ENCODE measurements at regions not wholly inside any gene's neighbourhood (a gene's known extent, or its start where the extent isn't known, plus 50 kb on each side); places are given as distances from the start of the nearest gene placed in this dataset.

DNA sequence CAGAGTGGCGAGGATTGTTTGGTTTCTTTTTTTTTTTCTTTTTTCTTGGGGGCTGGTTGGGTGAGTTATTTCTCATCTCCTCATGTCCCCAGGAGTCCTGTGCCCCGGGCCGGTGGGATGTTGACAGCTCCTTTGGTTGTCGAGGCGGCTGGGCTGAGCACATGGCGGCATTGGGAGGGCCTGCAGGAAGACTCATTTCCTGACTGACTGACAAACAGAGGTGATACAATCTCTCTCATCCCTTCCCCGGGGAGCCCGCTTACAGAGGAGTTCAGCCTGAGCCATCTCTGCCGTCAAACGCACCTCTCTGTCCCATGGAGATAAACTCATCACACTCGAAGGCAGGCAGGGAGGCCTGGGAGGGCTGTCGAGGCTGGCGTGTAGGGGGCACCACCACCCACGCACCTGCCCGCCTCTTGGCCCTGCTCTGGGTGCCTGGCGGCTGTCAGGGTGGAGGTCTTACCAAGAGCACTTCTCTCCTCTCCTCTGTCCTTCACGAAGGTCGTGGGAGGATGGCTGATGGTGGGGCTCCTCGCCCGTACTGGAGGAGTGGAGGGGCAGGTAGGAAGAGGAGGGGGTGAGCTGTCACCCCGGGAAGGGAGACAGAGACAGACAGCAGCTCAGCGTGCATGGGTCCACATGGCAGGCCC is 60.0 kb upstream of the NECTIN1 start:
- no peak overlapping the region for H3K4me3 ChIP-seq (replicated peaks; ENCODE audit: low read depth, low read length)
- no peak for DNase-seq (ENCODE audit: extremely low read depth, low read depth)
- no peak for TF ChIP-seq CTCF (IDR thresholded peaks at IDR 0.05; ENCODE audit: low read depth, low read length, missing control alignments)

DNA sequence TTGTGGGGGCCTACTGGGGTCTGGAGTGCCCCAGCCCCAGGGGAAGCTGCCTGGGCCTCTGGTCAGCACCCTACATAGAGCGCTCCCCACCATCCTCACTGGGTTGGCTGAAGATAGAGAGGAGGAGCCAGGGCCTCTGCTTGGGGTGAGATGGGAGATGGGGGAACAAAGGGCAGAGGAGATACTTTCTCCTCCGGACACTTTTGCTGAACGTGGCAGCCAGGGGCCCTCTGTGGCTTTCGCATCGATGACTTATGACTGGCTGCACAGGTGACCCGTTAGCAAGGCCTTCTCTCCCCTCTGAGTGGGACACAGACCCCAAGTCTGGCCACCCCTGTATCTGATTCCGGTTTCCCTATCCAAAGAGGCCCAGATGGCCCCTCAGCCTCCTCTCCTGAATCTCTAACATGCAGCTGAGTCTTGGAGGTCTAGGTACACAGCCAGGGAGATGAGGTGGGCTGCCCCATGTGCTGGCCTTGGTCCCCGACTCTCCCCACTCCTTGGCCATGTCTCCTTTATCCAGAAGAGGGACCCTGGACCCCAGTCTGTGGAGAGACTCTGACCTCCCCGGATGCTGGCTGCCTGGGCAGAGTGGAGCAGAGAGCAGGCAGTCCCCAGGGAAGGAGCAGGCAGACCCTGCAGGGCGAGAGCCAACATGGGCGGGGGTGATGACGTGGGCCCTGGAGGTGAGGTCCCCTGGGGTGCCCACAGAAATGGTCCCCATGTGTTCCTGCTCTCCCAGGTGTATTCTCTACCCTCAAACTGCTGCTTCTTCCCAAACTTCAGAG is 59.3 kb upstream of the NECTIN1 start:
- H3K4me3 ChIP-seq (replicated peaks; ENCODE audit: low read depth, low read length) = no peak overlapping the region
- DNase-seq (ENCODE audit: extremely low read depth, low read depth) = no peak

DNA sequence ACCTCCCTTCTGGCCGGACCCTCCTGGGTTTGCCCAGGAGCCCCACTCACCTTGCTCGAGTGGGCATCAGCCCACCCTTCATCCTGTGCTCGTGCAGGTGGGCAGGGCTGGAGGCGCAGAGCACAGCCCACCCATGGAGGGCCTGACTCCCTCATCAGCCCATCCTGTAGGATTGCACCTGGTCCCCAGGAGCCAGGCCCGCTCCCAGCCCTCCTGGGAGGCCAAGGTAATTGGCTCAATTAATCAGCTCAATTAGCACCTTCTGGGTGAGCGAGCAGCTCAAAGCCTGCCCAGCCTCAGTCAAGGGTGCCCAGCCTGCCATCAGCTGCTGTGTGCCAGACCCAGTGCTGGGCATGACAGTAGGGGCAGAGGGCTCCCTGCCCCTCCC is 58.1 kb upstream of the NECTIN1 start:
- no peak for TF ChIP-seq CTCF (IDR thresholded peaks at IDR 0.05; ENCODE audit: low read depth, low read length, missing control alignments)
- H3K4me3 ChIP-seq (replicated peaks; ENCODE audit: low read depth, low read length) = no peak overlapping the region
- DNase-seq (ENCODE audit: extremely low read depth, low read depth) = no peak

More for the DNA sequence above, 59.3 kb upstream of the NECTIN1 start:
- no peak for TF ChIP-seq CTCF (IDR thresholded peaks at IDR 0.05; ENCODE audit: low read depth, low read length, missing control alignments)

DNA sequence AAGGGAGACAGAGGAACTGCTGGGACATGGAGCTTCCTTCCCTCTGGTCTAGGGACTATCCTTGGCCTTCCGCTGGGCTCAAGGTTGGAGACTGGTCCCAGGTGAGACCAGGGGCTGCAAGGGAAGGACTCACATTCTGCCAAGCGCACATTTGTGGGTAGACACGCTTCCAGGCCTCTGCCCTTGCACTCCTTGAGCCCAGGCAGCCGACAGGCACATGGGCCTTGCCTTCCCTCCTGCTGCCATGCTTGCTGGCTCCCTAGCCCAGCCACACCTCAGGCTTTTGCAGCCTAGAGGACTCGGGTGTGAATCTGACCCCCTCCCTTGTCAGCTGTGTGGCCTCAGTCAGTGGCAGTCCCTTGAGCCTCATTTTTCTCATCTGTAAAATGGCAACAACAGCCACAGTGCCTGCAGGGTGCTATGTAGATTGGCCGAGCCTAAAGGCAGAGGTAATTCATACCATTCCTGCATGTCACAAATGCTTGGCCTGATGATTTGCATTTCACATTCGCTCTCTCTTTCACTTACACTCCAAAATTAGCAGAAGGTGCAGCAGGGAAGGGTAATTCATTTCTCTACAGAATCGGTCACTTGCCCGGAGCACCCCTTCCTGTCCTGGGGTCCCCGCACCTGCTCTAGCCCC is 57.6 kb upstream of the NECTIN1 start:
- no peak for DNase-seq (ENCODE audit: extremely low read depth, low read depth)
- H3K4me3 ChIP-seq (replicated peaks; ENCODE audit: low read depth, low read length) = no peak overlapping the region
- no peak for TF ChIP-seq CTCF (IDR thresholded peaks at IDR 0.05; ENCODE audit: low read depth, low read length, missing control alignments)

GRCh38 chr11:119785131-119785530 is 56.1 kb upstream of the NECTIN1 start:
- no peak overlapping the region for H3K4me3 ChIP-seq (replicated peaks; ENCODE audit: low read depth, low read length)
- no peak for TF ChIP-seq CTCF (IDR thresholded peaks at IDR 0.05; ENCODE audit: low read depth, low read length, missing control alignments)
- DNase-seq (ENCODE audit: extremely low read depth, low read depth) = no peak

- TF ChIP-seq CTCF (IDR thresholded peaks at IDR 0.05; ENCODE audit: low read depth, low read length, missing control alignments) = no peak
- H3K4me3 ChIP-seq (replicated peaks; ENCODE audit: low read depth, low read length) = no peak overlapping the region
- no peak for DNase-seq (ENCODE audit: extremely low read depth, low read depth)
Observed at GRCh38 chr11:119784421-119784820, 55.4 kb upstream of the NECTIN1 start.

All from HFF-Myc (cell line).